ENCODE measurements at regions not wholly inside any gene's neighbourhood (a gene's known extent, or its start where the extent isn't known, plus 50 kb on each side); places are given as distances from the start of the nearest gene placed in this dataset.

GRCh38 chr18:38450876-38451275 lies 885.3 kb upstream of the CELF4 start:
- no peak for DNase-seq (ENCODE audit: low read depth in 2 of 2)

- DNase-seq (ENCODE audit: low read depth in 2 of 2) = no peak
Measured at GRCh38 chr18:38445804-38446145, 880.2 kb upstream of the CELF4 start.

- no peak for DNase-seq (ENCODE audit: low read depth in 2 of 2)
Measured at GRCh38 chr18:38444971-38445803, 879.6 kb upstream of the CELF4 start.

- no peak for DNase-seq (ENCODE audit: low read depth in 2 of 2)
Measured at GRCh38 chr18:38427736-38428135, 862.1 kb upstream of the CELF4 start.

- no peak for DNase-seq (ENCODE audit: low read depth in 2 of 2)
Measured at GRCh38 chr18:38427234-38427633, 861.6 kb upstream of the CELF4 start.

- no peak for DNase-seq (ENCODE audit: low read depth in 2 of 2)
Measured at GRCh38 chr18:38421872-38422615, 856.4 kb upstream of the CELF4 start.

GRCh38 chr18:38421021-38421420 lies 855.4 kb upstream of the CELF4 start:
- DNase-seq (ENCODE audit: low read depth in 2 of 2) = no peak

GRCh38 chr18:38420611-38421010 lies 855.0 kb upstream of the CELF4 start:
- DNase-seq (ENCODE audit: low read depth in 2 of 2) = no peak

- no peak for DNase-seq (ENCODE audit: low read depth in 2 of 2)
Measured at GRCh38 chr18:38415811-38416210, 850.2 kb upstream of the CELF4 start.

GRCh38 chr18:38413193-38413592 lies 847.6 kb upstream of the CELF4 start:
- no peak for DNase-seq (ENCODE audit: low read depth in 2 of 2)

- no peak for DNase-seq (ENCODE audit: low read depth in 2 of 2)
Measured at GRCh38 chr18:38406607-38407006, 841.0 kb upstream of the CELF4 start.

GRCh38 chr18:38402509-38402908 lies 836.9 kb upstream of the CELF4 start:
- DNase-seq (ENCODE audit: low read depth in 2 of 2) = no peak

- no peak for DNase-seq (ENCODE audit: low read depth in 2 of 2)
Measured at GRCh38 chr18:38397094-38397493, 831.5 kb upstream of the CELF4 start.

GRCh38 chr18:38386146-38386545 lies 820.5 kb upstream of the CELF4 start:
- DNase-seq (ENCODE audit: low read depth in 2 of 2) = no peak

- DNase-seq (ENCODE audit: low read depth in 2 of 2) = no peak
Measured at GRCh38 chr18:38369772-38370690, 804.4 kb upstream of the CELF4 start.

GRCh38 chr18:38368886-38369285 lies 803.3 kb upstream of the CELF4 start:
- no peak for DNase-seq (ENCODE audit: low read depth in 2 of 2)

GRCh38 chr18:38368246-38368645 lies 802.6 kb upstream of the CELF4 start:
- no peak for DNase-seq (ENCODE audit: low read depth in 2 of 2)

GRCh38 chr18:38367473-38367872 lies 801.9 kb upstream of the CELF4 start:
- DNase-seq (ENCODE audit: low read depth in 2 of 2) = no peak

GRCh38 chr18:38362286-38362792 lies 796.7 kb upstream of the CELF4 start:
- no peak for DNase-seq (ENCODE audit: low read depth in 2 of 2)

GRCh38 chr18:38358805-38359657 lies 793.4 kb upstream of the CELF4 start:
- no peak for DNase-seq (ENCODE audit: low read depth in 2 of 2)

GRCh38 chr18:38353149-38353548 lies 787.6 kb upstream of the CELF4 start:
- DNase-seq (ENCODE audit: low read depth in 2 of 2) = no peak

Measured in stimulated activated CD4-positive, alpha-beta T cell treated with anti-CD3 and anti-CD28 coated beads, Interleukin-4, amount 100 ng/mL, for 48 hours (primary cell).